HG03095 (cell line): ENCODE measurements at regions not wholly inside any gene's neighbourhood (a gene's known extent, or its start where the extent isn't known, plus 50 kb on each side); places are given as distances from the start of the nearest gene placed in this dataset.

Source experiments
- ATAC-seq: cut with Tn5 transposase; IDR thresholded peaks from one replicate; pipeline ENCODE4 v1.9.1; 2021; ENCODE audit warnings: moderate library complexity; ENCODE audit not compliant: unreplicated experiment

DNA sequence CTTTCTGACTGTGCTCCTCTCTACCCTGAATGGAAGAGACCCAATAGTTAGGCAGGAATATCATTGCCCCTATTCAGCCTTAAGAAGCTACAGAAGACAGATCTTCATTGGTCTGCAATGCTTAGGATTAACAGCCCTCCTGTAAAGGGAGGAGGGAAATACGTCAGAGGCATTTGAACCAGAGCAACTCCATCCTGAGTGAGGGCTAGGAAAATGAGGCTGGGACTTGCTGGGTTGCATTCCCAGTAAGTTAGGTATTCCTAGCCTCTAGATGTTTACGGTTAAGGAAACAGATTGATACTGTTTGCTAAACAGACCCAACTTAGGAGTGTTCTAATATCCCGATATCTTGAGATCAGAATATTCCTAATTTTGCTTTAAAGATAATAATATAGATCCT is 63.5 kb downstream of the PCDH18 start:
- no peak for ATAC-seq

DNA sequence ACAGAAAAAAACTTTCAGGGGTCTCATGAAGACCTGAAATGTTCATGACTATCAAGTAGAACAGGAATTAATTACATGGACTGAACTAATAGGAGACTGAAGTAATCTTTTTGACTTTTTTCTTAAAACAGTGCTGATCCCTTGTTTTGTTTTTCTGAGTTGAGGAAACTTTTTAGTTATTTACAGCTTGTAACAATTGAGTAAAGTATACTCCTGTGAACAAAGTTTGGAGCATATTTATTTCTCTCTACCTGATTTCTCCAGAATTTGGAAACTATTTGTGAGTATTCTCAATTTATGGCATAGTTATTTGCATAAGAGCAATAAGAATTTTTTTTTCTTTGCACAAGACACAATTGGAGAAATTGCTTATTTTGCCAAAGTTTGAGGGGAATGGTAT is 64.8 kb downstream of the PCDH18 start:
- ATAC-seq, result no peak

DNA sequence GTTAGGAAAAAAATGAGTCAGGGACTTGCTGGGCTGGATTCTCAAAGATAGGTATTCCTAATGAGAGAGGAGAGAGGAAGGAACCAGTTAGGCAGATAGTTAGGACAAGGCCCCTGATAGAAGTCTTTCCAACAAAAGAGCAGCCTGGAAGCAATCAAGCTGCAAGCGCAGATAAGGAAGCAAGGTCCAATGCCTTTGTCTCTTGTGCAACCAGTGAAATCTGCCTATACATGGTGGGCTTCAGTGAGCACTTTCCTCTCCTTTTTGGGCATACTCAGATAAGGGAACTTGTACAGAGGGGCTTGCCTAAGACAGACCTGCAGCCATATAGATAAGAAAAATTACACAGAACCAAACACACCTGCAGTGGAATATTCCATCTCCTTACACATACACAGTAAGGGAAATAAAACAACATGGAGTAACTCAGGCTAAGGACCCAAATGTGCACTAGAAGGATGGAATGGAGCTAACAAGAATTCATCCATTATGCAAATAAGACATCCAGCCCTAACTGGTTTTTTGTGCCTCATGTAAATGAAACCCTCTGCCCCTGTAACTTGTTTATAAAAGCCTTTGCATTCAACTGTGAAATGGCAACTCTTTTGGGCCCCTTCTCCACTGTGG is 68.8 kb downstream of the PCDH18 start:
- no peak for ATAC-seq

DNA sequence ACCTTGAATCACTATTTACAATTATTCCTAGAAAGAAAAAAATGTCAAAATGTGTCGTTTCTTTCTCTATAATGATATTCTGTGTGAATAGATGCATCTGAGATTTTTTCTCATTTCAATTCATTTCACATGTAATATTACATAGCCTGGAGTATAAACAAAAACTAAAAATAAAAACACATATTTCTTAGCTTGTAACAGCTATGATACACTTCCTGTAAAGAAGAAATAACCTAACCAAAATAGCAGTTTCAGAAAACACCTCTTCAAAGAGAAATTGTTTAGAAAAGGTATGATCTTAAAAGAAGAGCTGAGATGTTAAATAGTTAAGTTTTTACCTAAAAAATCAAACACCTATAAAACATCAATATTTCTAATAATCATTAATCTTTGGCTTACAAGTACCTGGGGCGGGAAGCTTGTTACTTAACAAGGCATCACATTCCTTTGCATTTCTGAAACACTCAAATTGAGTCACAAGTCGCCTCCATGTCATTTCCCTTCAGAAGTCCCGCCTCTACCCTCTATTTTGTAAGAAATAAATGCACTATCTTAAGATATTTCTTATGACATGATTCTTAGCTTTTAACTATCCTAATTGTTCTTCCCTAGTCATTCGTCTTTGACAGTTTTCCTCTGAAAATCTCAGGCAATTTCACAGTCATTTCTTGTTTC is 76.5 kb downstream of the PCDH18 start:
- ATAC-seq, result no peak

DNA sequence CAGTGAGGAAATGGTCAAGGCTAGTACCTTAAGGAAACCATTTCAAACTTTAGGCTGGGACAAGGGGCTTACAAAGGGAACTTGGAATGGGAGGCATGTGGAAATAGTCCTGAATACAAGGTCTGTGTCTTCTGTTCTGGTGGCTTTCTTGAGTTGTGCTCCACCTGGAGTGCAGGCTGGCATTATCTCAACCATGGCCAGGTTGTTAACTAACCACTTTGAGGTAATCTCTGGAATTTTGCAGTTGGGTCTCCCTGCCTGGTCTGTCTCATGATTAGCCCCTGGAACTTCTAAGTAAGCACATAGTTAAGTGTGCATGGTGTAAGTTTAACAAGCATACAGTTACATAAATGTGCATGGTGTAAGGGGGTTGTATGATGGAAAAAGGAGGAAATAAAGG is 77.5 kb downstream of the PCDH18 start:
- ATAC-seq, result no peak

DNA sequence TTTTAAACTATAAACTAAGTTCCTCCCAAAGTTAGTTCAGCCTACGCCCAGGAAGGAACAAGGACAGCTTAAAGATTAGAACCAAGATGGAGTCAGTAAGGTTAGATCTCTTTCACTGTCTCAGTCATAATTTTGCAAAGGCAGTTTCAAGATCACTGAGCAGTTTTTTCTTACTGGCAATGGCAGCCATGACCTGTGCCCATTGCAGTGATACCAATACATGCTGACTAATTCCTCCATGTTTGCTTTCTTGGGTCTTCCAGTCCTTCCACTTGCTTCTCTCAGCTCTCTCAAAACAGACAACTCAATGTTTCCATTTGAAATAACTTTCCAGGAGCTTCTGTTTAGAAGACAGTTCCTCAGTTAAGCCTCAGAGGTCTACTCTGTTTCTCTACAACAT is 79.5 kb downstream of the PCDH18 start:
- no peak for ATAC-seq

DNA sequence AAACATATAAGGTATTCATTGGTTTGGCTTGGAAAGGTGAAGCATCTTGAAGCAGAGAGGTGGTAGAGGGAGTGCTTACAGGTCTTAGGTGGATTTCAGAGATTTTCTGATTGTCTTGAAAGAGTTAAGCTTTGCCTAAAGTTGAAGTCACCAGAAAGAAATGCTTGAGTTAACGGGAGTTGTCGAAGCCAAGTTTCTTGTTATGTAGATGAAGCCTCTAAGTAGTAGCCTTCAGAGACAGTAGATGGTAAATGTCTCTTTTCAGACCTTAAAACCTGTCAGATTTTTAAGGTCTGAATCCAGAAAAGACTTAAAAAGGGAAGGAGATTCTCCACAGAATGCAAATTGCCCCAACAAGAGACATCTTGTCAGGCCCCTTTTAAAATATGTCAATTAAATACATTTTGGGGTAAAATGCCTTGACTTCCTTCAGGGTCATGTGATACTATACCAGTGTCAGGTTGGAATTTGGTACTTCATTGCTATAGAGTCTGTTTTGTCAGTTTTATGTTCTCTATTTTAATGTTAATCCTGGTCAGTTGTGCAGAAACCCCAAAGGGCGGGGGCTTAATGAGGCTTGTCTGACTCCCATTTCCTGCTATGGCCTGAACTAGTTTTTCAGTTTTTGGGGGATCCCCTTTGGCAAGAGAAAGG is 81.0 kb downstream of the PCDH18 start:
- no peak for ATAC-seq

DNA sequence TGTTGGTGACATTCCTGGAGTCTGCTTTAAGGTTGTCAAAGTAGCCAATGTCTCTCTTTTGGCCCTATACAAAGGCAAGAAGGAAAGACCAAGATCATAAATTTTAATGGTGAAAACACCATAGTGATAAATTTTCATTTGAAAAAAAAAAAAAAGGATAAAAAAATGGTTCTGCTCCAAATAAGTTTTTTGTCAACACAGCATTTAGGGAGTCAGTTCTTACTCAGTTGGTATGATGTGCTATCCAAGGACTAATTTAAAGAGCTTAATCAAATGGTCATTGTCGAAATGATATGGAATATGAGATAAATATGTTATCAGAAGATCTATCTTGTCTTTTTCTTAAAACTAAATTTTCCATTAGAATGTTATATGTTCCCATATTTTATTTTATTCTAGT is 83.9 kb downstream of the PCDH18 start:
- no peak for ATAC-seq

DNA sequence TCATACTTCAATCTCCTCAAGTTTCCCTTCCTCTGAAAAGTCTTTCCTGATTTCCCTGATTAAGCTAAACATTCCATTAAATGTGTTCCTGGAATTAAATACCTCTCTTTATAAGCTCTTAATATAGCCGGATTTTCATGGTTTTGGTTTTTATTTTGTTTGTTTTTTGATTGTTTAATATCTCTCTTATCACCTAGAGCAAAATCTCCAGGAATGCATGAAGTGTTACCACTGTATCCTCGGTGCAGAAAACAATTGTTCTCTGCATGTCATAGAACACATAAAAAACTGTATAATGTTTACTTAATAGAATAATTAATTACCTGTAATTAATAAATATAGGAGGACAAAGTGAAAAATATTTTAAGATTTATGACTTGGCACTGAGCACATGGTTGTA is 86.2 kb downstream of the PCDH18 start:
- no peak for ATAC-seq

DNA sequence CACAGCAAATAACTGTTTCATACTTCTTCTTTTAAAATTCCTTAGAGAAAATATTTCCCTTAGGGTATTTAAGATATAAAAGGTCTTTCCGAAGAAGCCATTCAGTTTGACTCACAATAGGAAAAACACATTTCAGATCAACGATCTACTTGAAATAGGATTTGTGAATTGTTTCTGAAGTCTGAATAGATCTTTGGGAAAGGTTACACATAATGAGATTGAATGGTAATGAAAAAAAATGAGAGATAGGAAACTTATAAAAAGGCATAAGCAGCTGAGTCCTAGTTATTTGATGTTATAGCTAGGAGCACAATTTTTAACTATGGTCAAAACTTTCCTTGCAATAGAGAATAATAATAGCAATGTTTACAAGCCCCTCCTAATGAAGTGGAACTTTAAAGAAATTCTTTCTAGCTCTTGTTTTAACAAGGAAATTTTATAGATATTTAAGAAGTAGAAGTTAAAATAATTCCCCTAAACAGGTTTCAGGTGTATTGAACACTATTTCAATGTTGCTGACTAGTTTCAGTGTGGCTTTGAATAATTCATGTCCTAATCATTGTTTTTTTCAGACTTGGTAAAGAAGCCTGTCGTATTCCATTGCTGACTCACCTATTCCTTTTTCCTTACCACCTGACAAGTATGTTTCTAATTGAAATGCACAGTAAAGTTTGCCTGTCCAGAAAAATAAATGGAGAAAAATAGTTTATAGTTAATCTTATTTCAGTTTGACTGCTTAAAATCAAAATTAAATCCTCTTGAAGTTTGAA is 89.1 kb downstream of the PCDH18 start:
- ATAC-seq, result no peak

DNA sequence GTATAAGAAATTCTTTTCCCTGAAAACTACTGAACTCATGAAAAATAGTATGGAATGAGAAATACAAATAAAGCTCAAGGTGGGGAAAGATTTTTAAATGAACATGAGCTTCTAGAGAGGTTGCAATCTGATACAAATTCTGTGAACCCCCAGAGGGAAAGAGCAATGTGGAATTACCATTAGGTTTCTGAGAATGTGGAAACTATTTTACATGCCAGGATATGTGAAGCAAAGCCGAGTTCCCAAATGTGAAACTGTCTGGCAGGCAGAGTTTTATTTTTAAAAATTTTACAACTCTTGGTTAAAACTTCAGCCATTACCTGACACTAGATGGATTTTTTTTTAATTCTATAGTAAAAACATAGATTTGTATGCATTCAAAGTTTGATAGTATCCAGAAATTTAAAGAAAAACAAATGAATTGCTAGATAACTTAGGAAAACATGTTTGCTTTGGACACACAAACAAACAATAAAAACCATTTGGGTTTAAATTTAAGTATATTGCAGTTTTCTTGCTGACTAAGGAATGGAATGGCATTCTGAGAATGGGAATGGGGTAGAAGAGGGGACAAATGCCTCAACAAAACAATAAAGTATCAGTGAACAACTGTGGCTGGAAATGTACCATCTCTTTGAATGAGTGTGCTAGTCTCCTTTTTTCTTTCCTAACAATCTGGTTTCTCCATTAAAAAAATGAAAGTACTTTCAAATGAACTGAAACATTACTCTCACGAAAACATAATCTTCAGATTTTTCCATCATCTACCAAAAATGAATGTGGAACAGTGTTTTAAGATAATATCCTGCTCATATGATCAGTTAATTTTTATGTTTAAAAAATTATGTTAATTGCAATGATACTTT is 99.6 kb downstream of the PCDH18 start:
- ATAC-seq, result no peak

DNA sequence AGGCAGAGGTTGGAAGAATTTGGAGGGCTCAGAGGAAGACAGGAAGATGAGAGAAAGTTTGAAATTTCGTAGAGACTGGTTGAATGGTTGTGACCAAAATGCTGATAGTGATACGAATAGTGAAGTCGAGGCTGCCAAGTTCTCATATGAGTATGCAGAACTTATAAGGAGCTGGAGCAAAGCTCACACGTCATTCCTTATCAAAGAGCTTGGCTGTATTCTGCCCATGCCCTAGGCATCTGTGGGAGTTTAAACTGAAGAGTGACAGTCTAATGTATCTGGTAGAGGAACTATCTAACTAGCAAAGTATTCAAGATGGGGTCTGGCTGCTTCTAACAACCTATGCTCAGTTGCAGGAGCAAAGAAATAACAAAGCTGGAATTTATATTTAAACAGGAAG is 102.1 kb downstream of the PCDH18 start:
- no peak for ATAC-seq

DNA sequence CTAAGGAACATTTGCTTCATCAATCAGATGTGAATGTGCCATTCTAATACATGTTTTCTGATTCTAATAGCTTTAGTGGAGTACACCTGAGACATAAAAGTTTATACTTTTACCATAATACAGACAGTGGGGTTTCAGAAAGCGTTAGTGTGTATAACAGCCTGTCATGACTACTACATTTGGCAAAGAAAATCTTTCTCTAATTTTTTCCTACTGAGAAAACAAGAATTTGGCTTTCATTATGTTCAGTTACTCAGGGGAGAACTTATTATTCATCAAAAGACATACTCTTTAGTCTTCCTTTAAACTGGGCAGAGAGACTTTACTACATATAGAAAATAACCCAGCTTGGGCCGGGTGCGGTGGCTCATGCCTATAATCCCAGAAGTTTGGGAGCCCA is 104.9 kb downstream of the PCDH18 start:
- no peak for ATAC-seq

DNA sequence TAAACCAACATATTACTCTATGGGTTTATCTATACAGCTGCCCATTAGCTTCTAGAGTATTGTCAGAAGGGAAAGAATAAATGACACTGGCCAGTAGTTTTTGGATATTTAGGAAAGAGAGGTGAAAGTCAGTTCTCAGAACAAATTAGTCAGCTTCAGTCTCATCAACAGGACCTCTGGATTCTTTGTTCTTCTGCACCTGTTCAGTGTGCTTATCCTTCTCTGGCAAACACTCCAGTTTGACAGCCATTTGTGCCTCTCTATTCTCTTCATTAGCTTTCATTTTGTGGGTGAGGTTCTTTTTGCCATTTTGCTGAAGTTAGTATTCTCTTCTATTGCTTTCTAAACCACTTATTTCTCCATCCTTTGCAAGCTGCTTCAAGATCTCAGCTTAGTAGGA is 107.0 kb downstream of the PCDH18 start:
- no peak for ATAC-seq

DNA sequence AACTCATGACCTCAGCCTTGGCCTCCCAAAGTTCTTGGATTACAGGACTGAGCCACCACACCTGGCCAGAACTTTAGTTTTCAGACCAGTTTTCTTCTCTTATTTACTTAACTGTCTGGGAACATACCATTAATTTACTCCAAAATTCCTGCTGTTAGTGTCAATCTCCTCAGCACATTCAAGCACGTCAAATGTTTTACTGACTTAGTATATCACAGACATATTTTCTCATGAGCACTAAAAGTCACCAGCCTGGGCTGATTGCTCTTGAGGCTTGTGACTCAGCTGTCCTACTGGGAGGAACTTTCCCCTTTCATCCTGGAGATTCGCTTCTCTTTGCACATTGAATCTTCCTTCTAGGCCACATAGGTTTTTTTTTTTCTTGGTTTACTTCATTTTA is 109.6 kb downstream of the PCDH18 start:
- ATAC-seq, result no peak

DNA sequence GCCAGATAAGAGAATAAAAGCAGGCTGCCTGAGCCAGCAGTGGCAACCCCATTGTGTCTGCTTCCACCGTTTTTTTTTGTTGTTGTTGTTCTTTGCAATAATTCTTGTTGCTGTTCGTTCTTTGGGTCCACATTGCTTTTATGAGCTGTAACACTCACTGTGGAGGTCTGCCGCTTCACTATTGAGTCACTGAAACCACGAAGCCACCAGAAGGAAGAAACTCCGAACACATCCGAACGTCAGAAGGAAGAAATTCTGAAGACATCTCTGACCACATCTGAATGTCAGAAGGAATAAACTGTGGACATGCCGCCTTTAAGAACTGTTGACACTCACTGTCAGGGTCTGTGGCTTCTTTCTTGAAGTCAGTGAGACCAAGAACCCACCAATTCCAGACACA is 110.5 kb downstream of the PCDH18 start:
- ATAC-seq, result no peak

DNA sequence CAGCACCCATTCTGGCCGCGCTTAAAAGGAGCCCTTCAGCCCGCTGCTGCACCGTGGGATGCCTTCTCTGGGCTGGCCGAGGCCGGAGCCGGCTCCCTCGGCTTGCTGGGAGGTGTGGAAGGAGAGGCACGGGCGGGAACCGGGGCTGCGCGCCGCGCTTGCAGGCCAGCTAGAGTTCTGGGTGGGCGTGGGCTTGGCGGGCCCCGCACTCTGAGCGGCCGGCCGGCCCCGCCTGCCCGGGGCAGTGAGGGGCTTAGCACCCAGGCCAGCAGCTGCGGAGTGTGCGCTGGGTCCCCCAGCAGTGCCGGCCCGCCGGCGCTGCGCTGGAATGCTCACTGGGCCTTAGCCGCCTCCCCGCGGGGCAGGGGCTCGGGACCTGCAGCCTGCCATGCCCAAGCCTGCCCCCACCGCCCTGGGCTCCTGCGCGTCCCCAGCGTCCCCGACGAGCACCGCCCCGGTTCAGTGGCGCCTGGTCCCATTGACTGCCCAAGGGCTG is 111.3 kb downstream of the PCDH18 start:
- no peak for ATAC-seq

DNA sequence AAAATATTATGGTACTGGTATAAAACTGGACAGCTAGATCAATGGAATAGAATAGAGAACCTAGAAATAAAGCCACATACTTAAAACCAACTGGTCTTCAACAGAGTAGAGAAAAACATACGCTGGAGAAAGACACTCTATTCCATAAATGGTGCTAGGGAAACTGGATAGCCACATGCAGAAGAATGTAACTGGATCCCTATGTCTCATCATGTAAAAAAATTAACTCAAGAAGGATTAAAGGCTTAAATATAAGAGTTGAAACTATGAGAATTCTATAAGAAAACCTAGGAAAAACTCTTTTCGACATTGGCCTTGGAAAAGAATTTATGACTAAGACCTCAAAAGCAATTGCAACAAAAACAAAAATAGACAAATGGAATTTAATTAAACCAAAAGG is 114.6 kb downstream of the PCDH18 start:
- no peak for ATAC-seq

DNA sequence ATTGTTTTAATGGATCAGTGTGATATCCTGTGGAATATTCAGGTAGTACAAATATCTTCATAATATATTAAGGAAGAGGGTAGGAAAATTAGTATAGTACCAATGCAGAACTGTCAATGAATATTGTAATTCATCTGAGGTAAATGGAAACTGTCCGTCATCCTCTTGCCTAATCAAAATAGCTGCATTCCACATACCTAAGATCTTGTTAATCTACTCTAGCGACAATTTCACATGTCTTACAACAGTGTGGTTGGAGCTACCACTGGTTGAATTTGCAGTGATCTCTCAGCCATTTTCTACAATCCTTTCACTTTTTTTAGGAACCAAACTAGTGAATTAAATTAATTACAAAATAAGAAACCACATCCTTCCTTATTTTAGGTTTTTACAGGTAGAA is 117.5 kb downstream of the PCDH18 start:
- ATAC-seq, result no peak

DNA sequence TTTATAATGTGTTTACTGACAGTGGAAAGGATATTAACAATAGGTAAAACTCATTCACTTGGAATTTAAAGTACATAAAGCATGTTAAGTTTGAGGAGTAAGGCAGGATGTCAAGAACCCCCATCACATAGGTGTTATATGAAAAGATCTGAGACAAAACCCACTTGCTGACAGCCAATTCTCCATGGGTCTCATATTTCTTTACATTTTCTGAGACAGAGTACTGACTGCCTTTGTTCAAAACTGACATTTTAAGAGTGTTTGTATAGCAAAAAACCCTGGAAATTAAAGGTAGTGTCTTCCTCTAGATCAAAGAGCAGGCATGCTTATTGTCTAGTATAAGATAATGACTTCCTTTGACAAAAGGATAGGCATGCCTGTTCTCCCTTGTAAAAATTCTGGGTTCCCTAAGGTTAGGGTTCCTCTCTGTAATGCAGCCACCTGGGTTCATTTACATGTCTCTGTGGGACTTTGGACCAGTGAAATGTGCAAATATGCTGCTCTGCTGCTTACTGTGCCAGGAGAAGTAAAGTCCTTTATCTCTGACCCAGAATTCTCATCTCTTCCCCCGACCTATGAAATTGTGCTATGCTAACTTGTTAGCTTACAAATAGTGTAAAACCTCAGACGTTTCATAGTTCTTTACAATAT is 123.6 kb downstream of the PCDH18 start:
- no peak for ATAC-seq
